ENCODE measurements at regions not wholly inside any gene's neighbourhood (a gene's known extent, or its start where the extent isn't known, plus 50 kb on each side); places are given as distances from the start of the nearest gene placed in this dataset.

DNA sequence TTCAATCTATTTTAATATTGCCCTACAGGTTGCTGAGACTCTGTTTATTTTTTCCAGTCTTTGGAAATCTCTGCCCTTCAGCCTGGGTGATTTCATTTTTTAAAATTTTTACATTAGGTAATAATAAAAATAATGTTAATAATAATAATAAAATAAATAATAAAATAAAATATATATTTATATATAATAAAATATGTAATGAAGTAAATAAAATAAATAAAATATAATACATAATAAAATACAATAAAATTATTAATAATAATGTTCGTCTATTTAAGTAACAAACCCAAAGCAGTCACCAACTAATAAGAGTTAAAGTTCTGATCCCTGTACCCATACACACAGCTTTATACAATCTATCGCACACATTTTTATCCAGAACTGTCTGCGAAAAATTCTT lies 130.5 kb downstream of the SEC23A start:
- POLR2A ChIA-PET = no interaction called here
- no peaks in the 10 kb centered on the region for H3K79me2 ChIP-seq (ENCODE audit: insufficient read depth, low read length)
- no peak overlapping the region for H3K27ac ChIP-seq (ENCODE audit: low read depth, low read length)
- no peak overlapping the region for H2AFZ ChIP-seq (ENCODE audit: low read depth, low read length, poor library complexity, severe bottlenecking)
- no peaks in the 10 kb centered on the region for H3K9me3 ChIP-seq (ENCODE audit: control insufficient read depth in 1 of 2, insufficient read depth in 1 of 2, low read depth in 1 of 2, low read length in 2 of 2)
- H3K9ac ChIP-seq (ENCODE audit: low read length) = no peak overlapping the region
- H3K27me3 ChIP-seq (ENCODE audit: insufficient read depth, low read length) = no peaks in the 10 kb centered on the region
- no peak for DNase-seq (ENCODE audit: low read depth, low spot score)
- H4K20me1 ChIP-seq (ENCODE audit: insufficient read depth) = no peaks in the 10 kb centered on the region
- ATAC-seq = no peak
- no peaks in the 10 kb centered on the region for H3K9me2 ChIP-seq (ENCODE audit: insufficient read depth)
- CTCF ChIA-PET = no interaction called here
- no peak overlapping the region for H3K4me2 ChIP-seq (ENCODE audit: low read length)
- RAD21 ChIA-PET (ENCODE audit: low non-redundant PET in 1 of 2, low total read pairs in 2 of 2, uncharacterized antibody in 2 of 2, unreplicated experiment in 2 of 2) = no interaction called here
- H3K4me3 ChIP-seq (replicated peaks in 1 of 2; ENCODE audit: low read depth in 1 of 2, low read length in 2 of 2) = no peak overlapping the region
- TF ChIP-seq CEBPB (IDR thresholded peaks at IDR 0.05; ENCODE audit: low read depth) (no peak), TCF7L2 (IDR thresholded peaks at IDR 0.05; ENCODE audit: borderline replicate concordance, extremely low read depth, insufficient read depth, insufficient read length) (no peak), POLR2AphosphoS5 (IDR thresholded peaks at IDR 0.05; ENCODE audit: low read depth, low read length) (no peak), SP1 (IDR thresholded peaks at IDR 0.05; ENCODE audit: low read depth) (no peak), RAD21 (IDR thresholded peaks at IDR 0.05; ENCODE audit: low read depth) (no peak), SIN3A (IDR thresholded peaks at IDR 0.05; ENCODE audit: low read depth) (no peak), ZNF274 (IDR thresholded peaks at IDR 0.05; ENCODE audit: low read depth, low read length) (no peak), SRF (IDR thresholded peaks at IDR 0.05; ENCODE audit: low read depth) (no peak), POLR2A (IDR thresholded peaks at IDR 0.05; ENCODE audit: borderline replicate concordance, extremely low read depth, insufficient read depth, insufficient read length) (no peak), JUND (IDR thresholded peaks at IDR 0.05) (no peak), FOSL1 (IDR thresholded peaks at IDR 0.05; ENCODE audit: low read depth) (no peak), ELF1 (IDR thresholded peaks at IDR 0.05; ENCODE audit: borderline replicate concordance, low read depth) (no peak), YY1 (IDR thresholded peaks at IDR 0.05; ENCODE audit: extremely low read depth, insufficient replicate concordance, low read depth, low read length) (no peak), EZH2phosphoT487 (IDR thresholded peaks at IDR 0.05; ENCODE audit: borderline replicate concordance) (no peak), EZH2 (IDR thresholded peaks at IDR 0.05) (no peak)
- TF ChIP-seq, protein P1, sequence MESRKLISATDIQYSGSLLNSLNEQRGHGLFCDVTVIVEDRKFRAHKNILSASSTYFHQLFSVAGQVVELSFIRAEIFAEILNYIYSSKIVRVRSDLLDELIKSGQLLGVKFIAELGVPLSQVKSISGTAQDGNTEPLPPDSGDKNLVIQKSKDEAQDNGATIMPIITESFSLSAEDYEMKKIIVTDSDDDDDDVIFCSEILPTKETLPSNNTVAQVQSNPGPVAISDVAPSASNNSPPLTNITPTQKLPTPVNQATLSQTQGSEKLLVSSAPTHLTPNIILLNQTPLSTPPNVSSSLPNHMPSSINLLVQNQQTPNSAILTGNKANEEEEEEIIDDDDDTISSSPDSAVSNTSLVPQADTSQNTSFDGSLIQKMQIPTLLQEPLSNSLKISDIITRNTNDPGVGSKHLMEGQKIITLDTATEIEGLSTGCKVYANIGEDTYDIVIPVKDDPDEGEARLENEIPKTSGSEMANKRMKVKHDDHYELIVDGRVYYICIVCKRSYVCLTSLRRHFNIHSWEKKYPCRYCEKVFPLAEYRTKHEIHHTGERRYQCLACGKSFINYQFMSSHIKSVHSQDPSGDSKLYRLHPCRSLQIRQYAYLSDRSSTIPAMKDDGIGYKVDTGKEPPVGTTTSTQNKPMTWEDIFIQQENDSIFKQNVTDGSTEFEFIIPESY (IDR thresholded peaks at IDR 0.05; ENCODE audit: extremely low read depth, insufficient replicate concordance, low read length) = no peak
- TF ChIP-seq, protein P2, sequence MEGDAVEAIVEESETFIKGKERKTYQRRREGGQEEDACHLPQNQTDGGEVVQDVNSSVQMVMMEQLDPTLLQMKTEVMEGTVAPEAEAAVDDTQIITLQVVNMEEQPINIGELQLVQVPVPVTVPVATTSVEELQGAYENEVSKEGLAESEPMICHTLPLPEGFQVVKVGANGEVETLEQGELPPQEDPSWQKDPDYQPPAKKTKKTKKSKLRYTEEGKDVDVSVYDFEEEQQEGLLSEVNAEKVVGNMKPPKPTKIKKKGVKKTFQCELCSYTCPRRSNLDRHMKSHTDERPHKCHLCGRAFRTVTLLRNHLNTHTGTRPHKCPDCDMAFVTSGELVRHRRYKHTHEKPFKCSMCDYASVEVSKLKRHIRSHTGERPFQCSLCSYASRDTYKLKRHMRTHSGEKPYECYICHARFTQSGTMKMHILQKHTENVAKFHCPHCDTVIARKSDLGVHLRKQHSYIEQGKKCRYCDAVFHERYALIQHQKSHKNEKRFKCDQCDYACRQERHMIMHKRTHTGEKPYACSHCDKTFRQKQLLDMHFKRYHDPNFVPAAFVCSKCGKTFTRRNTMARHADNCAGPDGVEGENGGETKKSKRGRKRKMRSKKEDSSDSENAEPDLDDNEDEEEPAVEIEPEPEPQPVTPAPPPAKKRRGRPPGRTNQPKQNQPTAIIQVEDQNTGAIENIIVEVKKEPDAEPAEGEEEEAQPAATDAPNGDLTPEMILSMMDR (IDR thresholded peaks at IDR 0.05 in 2 of 3, conservative IDR thresholded peaks at IDR 0.05 in 1 of 3; ENCODE audit: borderline replicate concordance in 1 of 3, insufficient read depth in 1 of 3, low read depth in 2 of 3, low read length in 2 of 3) = no peak
- no peaks in the 10 kb centered on the region for H3K4me1 ChIP-seq (ENCODE audit: control insufficient read depth in 1 of 2, insufficient read depth in 2 of 2, low read length in 2 of 2)
- intact Hi-C loops (cut with micrococcal nuclease) = no loop called here
- BruUV-seq (replicated peaks) = no TSS peak
- no peaks in the 10 kb centered on the region for H3K36me3 ChIP-seq (ENCODE audit: control insufficient read depth in 1 of 2, insufficient read depth in 2 of 2, low read length in 2 of 2)

Measured in HCT116 (cell line).